Activated naive CD8-positive, alpha-beta T cell (primary cell): ENCODE measurements at regions not wholly inside any gene's neighbourhood (a gene's known extent, or its start where the extent isn't known, plus 50 kb on each side); places are given as distances from the start of the nearest gene placed in this dataset.

Experiments used
- H3K27ac Mint-ChIP-seq: one replicate; pipeline ENCODE4 v1.8.0; 2021; ENCODE audit warnings: mixed read lengths
- H3K27me3 Mint-ChIP-seq: one replicate; pipeline ENCODE4 v1.8.0; 2021; ENCODE audit warnings: mixed read lengths
- H3K36me3 Mint-ChIP-seq: one replicate; pipeline ENCODE4 v1.8.0; 2021; ENCODE audit warnings: mixed read lengths
- H3K4me1 Mint-ChIP-seq: one replicate; pipeline ENCODE4 v1.8.0; 2021; ENCODE audit warnings: low read depth, mixed read lengths
- H3K4me3 Mint-ChIP-seq: one replicate; pipeline ENCODE4 v1.8.0; 2021; ENCODE audit warnings: mild to moderate bottlenecking, mixed read lengths
- H3K9me3 Mint-ChIP-seq: one replicate; pipeline ENCODE4 v1.8.0; 2021; ENCODE audit warnings: low read depth, mixed read lengths

DNA sequence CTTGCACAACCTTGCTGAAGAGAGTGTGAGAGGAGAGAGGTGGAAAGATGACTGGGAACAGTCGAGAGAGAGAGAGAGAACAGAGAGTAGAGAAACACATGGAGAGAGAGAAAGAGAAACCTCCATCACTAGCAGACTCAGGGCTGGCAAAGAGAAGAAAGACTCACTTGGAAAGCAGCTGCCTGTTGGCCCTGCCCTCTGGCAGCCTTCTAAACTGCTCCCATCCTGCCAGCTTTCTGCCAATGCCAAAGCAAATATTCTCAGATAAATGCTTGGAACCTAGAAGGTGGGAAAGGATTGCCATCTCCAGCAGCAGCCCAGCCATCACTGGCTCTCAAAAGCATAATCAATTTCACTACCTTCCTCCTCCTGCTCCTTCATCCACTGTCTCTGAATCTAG, 107.9 kb upstream of the WSCD2 start:
- Mint-ChIP-seq H3K9me3 (no peaks in the 10 kb centered on the region), H3K4me1 (no peaks in the 10 kb centered on the region), H3K27me3 (peaks cover 6% of the 10 kb centered on the region), H3K27ac (no peak overlapping the region), H3K4me3 (no peak overlapping the region), H3K36me3 (no peaks in the 10 kb centered on the region)

DNA sequence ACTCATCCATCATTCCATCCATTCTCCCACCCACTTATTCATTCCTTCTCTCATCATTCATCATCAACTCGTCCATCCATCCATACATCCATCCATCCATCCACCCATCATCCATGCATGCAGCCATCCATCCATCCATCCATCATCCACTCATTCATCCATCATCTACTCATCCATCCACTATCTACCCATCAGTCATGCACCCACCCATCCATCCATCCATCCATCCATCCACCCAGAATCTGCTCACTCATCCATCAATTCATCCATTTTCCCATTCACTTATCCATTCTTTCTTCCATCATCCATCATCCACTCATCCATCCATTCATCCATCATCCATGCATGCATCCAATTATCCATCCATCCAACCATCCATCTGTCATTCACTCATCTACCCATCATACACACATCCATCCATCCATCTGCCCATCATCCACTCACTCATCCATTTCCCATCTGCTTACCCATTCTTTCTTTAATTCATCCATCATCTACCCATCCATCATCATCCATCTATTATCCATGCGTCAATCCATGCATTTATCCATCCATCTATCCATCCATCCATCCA, 107.1 kb upstream of the WSCD2 start:
- no peaks in the 10 kb centered on the region for H3K36me3 Mint-ChIP-seq
- H3K4me3 Mint-ChIP-seq, result no peak overlapping the region
- H3K27me3 Mint-ChIP-seq, result peaks cover 6% of the 10 kb centered on the region
- no peaks in the 10 kb centered on the region for H3K4me1 Mint-ChIP-seq
- no peak overlapping the region for H3K27ac Mint-ChIP-seq
- H3K9me3 Mint-ChIP-seq, result no peaks in the 10 kb centered on the region

DNA sequence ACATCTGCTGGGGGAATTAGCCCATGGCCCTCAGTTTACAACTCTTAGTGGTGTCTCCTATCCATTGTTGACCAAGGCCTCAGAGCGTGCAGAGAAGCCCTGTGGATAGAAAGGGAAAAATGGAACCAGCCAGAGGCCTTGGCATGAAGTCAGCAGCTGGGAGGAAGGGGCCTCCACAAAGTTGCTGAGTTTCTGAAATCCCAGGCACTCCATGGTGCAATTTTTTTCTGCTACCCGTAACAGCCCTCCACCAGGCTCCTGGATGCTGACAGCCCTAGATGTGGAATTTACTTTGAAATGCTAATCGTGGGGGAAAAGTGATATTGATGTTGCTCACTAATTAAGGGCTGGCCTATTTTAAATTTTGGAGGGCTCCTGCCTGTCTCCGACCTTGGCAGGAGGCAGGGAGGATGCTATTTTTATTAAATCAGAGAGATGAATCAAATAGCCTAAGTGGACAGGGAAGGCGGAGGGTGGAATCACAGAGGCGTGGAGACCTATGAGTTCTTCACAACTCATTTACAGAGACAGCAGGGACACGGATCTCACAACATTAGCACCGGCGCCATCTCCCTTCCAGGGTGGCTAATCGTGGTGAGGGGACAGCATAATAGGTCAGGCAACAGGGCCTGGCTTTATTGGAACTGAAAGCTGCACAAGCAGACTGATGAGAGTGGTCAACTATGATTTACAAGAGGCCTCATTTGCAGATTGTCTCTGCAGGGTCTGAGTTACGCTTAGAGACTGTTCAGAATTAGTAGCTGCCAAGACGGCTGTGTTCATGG, 99.8 kb upstream of the WSCD2 start:
- Mint-ChIP-seq H3K36me3 (no peaks in the 10 kb centered on the region), H3K27me3 (peaks cover 19% of the 10 kb centered on the region), H3K27ac (no peak overlapping the region), H3K9me3 (no peaks in the 10 kb centered on the region), H3K4me1 (no peaks in the 10 kb centered on the region), H3K4me3 (no peak overlapping the region)

DNA sequence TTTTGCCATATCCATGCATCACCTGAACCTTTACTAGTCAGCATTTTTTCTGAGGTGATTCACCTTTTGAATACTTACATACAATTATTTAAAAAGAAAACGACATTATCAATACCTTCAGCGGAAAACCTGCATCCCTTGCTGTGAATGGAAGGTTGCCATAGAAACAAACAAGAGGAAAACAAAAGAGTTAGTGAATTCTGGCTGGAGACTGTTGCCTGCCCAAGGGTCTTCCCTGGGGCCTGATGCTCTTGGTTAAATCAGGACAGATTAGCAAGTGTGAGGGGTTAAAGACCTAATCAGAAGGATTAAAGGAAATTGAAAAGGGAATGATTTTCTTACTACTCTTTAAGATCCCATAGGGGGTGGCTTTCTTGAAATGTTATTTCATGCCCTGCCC, 96.0 kb upstream of the WSCD2 start:
- peaks cover 17% of the 10 kb centered on the region for H3K27me3 Mint-ChIP-seq
- H3K9me3 Mint-ChIP-seq, result no peaks in the 10 kb centered on the region
- no peak overlapping the region for H3K27ac Mint-ChIP-seq
- H3K4me3 Mint-ChIP-seq, result no peak overlapping the region
- no peaks in the 10 kb centered on the region for H3K4me1 Mint-ChIP-seq
- no peaks in the 10 kb centered on the region for H3K36me3 Mint-ChIP-seq

DNA sequence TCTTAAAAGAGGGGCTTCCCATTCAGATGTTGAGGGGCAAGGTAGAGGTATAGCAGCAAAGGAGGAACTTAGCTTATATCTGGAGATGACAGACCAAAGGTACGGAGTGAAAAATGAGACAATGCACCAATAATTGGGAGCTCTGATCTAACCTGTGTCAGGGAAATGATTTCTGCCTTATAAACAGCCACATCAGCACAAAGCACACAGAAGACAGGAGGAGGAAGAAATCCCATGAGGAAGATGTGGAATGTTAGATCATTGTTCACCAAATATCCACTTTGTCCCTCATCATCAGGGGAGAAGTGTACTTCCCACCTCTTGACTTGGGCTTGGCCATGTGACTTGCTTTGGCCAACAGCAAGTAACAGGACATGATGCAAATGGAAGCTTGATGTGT, 93.7 kb upstream of the WSCD2 start:
- H3K4me1 Mint-ChIP-seq, result no peaks in the 10 kb centered on the region
- no peak overlapping the region for H3K4me3 Mint-ChIP-seq
- no peak overlapping the region for H3K27ac Mint-ChIP-seq
- H3K36me3 Mint-ChIP-seq, result no peaks in the 10 kb centered on the region
- H3K27me3 Mint-ChIP-seq, result peaks cover 10% of the 10 kb centered on the region
- H3K9me3 Mint-ChIP-seq, result no peaks in the 10 kb centered on the region

DNA sequence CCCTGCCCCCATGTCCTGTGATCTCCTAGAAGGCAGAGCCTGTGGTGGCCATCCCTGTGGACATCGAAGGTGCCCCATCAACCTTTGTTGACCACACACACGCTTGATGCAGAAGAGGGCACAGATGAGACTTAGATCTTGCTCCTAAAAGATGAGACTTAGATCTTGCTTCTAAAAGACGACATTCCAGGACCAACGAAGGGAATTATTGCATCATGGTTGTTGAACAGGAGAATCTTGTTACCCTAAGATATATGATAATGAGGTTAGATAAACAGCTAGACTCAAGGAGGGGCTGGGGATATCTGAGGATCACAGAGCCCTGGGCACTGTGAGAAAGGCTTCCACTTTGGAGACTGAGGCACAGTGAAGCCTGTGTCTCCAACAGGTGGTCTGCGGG, 91.1 kb upstream of the WSCD2 start:
- H3K36me3 Mint-ChIP-seq, result no peaks in the 10 kb centered on the region
- H3K27me3 Mint-ChIP-seq, result peaks cover 10% of the 10 kb centered on the region
- H3K9me3 Mint-ChIP-seq, result no peaks in the 10 kb centered on the region
- H3K4me1 Mint-ChIP-seq, result no peaks in the 10 kb centered on the region
- H3K27ac Mint-ChIP-seq, result no peak overlapping the region
- H3K4me3 Mint-ChIP-seq, result no peak overlapping the region

DNA sequence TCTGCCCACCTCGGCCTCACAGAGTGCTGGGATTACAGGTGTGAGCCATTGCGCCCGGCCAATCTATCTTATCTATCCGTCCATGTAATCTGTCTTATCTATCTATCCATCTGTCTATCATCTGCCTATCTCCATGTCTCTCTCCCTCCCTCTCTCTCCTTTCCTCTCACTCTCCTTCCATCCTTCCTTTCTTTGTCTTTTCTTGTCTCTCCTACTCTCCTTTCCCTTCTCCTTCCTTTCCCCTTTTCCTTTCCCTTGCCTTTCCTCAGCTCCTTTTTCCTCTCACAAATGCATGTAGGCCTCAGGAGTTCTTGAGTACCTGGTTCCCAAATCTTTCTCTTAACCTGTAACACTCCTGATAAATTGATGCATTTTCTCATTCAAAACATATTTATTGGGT, 89.3 kb upstream of the WSCD2 start:
- H3K4me1 Mint-ChIP-seq, result no peaks in the 10 kb centered on the region
- no peak overlapping the region for H3K27ac Mint-ChIP-seq
- H3K36me3 Mint-ChIP-seq, result no peaks in the 10 kb centered on the region
- peaks cover 8% of the 10 kb centered on the region for H3K27me3 Mint-ChIP-seq
- H3K9me3 Mint-ChIP-seq, result no peaks in the 10 kb centered on the region
- H3K4me3 Mint-ChIP-seq, result no peak overlapping the region

DNA sequence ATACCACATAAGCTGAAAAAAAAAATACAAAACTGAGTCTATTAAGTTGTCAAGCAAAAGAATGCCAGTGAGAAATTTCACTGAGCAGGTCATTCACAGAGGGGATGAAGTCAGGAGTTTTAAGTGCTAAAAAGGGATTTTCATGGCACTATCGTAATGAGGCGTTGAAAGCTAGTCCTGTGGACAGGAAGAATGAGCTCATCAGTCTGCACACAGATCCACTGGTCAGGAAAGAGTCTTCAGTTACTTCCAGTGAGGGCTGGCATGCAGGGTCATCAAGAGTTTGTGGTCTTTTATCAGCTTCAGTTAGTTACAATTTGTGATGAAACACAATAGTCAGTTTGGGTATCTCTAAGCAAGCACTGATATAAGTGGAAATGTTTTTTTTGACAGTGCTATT, 88.1 kb upstream of the WSCD2 start:
- H3K36me3 Mint-ChIP-seq, result no peaks in the 10 kb centered on the region
- no peak overlapping the region for H3K27ac Mint-ChIP-seq
- peaks cover 10% of the 10 kb centered on the region for H3K27me3 Mint-ChIP-seq
- H3K9me3 Mint-ChIP-seq, result no peaks in the 10 kb centered on the region
- no peaks in the 10 kb centered on the region for H3K4me1 Mint-ChIP-seq
- H3K4me3 Mint-ChIP-seq, result no peak overlapping the region

DNA sequence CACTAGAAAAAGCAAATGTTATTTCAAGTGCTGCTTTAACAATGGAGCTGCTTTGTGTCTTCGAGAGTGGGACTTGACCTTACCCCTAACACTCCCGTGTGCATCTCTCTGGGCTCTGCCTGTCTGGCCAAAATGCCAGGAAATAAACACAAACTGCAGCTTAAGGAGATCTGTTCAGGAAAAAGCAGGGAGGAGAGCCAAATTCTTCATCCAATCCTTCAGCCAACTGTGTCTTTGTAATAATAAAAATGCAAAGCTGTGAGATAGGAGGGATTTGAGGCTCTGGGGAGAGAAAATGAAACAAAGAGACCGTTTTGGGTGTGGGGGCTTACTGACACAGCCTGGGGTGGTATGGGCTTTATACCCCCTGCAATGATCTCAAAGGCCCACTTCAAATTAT, 85.8 kb upstream of the WSCD2 start:
- H3K27me3 Mint-ChIP-seq, result peaks cover 15% of the 10 kb centered on the region
- no peaks in the 10 kb centered on the region for H3K9me3 Mint-ChIP-seq
- peaks cover 12% of the 10 kb centered on the region for H3K4me1 Mint-ChIP-seq
- no peak overlapping the region for H3K27ac Mint-ChIP-seq
- H3K4me3 Mint-ChIP-seq, result no peak overlapping the region
- H3K36me3 Mint-ChIP-seq, result no peaks in the 10 kb centered on the region

DNA sequence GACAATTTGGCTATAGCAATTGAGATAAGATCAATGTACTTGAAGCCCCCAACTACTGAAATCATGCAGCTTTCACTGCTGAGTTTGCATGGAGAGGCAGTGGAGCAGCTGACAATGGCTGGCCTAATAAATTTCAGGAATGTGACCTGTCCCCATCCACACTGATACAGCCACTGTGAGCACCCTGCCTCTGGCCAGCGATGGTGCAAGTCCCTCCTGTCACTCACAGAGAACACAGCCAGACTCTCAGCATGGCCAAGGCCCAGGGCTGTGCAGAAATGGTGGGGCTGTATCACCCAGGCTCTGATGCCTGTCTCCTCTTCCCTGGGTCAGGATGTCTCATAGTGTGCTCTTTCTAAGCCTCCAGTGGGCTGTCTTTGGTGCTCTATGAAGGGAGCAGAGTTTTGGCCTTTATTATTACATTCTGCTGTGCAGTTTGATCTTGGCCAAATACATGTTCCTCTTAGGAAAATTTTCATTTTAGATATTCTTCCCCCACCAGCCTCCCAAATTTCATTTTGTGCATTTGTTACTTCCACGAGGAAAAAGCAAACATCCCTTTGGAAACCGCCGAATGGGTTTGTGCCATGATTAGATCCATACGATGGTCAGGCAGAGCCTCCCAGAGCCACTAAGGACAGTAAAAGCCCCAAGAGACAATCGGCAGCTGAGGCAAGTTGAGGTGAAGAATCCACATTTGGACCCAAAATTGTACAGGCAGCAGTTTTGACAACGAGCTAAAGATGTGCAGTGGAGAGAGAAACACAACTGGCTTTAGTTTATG, 85.1 kb upstream of the WSCD2 start:
- peaks cover 12% of the 10 kb centered on the region for H3K4me1 Mint-ChIP-seq
- no peaks in the 10 kb centered on the region for H3K9me3 Mint-ChIP-seq
- H3K27ac Mint-ChIP-seq, result no peak overlapping the region
- H3K36me3 Mint-ChIP-seq, result no peaks in the 10 kb centered on the region
- no peak overlapping the region for H3K4me3 Mint-ChIP-seq
- peaks cover 15% of the 10 kb centered on the region for H3K27me3 Mint-ChIP-seq

DNA sequence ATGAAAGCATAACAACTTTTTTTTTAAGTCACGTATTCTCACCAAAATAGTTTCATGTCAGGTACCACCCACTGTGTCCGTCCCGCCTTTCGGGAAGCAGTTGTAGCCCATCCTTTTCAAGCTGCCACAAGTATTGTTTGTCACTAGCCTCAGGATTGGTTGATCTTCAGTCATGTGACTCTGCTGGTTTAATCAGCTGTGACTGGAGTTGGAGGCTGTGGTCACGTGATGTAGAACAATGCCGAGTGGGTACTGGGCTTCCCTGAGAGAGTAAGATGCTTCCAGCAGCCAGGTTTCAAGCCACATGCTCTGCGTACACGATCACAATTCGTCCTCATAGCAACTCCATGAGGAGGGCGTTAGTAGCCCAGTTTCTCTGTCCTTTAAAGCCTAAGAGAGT, 83.0 kb upstream of the WSCD2 start:
- Mint-ChIP-seq H3K27ac (no peak overlapping the region), H3K4me3 (no peak overlapping the region), H3K4me1 (peaks cover 12% of the 10 kb centered on the region), H3K27me3 (peaks cover 17% of the 10 kb centered on the region), H3K36me3 (no peaks in the 10 kb centered on the region), H3K9me3 (no peaks in the 10 kb centered on the region)

DNA sequence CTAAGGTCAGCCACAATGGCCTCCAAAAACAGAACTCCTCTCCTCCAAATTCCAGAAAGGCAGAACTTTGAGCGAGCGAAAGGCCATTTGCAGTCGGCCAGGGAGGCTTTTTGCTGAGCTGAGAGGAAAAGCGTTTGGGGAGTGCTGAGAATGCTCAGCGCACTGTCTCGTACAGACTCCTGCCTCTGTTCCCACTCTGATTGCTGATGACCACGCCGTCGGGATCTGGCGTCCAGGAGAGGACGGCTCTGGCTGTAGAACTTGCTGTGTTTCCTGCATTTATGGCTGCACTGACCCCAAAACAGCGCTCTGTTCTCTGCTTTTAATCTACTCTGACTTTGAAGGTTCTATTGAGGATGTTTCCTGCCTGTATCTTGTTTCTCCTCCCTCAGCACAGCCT, 82.4 kb upstream of the WSCD2 start:
- H3K36me3 Mint-ChIP-seq, result no peaks in the 10 kb centered on the region
- H3K9me3 Mint-ChIP-seq, result no peaks in the 10 kb centered on the region
- H3K27me3 Mint-ChIP-seq, result peaks cover 18% of the 10 kb centered on the region
- peak overlapping the region; percentile 36 for H3K4me3 Mint-ChIP-seq
- H3K4me1 Mint-ChIP-seq, result peaks cover 12% of the 10 kb centered on the region
- no peak overlapping the region for H3K27ac Mint-ChIP-seq

DNA sequence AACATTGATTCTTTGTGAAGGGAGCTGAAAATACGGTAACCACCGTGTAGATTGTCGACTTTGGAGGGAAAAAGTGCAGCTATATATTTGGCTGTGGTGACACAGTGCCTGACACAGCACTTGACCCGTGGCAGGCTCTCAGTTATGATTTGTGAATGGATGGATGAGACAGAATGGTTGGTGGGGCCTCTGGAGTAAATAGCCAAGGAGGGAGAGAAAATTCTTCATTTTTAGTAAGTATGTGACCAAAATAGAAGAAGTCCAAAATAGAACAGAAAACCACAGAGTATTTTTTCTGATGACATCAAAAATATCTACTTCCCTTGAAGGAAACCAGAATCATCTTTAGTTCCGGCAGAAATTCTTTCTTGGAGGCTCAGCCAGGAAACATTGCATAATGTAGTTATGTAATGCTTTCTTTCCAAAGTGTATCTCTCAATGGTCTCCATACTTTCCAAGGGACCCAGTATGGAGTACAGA, 82.0 kb upstream of the WSCD2 start:
- Mint-ChIP-seq H3K9me3 (no peaks in the 10 kb centered on the region), H3K4me3 (peak overlapping the region; percentile 36), H3K27me3 (peaks cover 21% of the 10 kb centered on the region), H3K36me3 (no peaks in the 10 kb centered on the region), H3K27ac (no peak overlapping the region), H3K4me1 (peaks cover 12% of the 10 kb centered on the region)

DNA sequence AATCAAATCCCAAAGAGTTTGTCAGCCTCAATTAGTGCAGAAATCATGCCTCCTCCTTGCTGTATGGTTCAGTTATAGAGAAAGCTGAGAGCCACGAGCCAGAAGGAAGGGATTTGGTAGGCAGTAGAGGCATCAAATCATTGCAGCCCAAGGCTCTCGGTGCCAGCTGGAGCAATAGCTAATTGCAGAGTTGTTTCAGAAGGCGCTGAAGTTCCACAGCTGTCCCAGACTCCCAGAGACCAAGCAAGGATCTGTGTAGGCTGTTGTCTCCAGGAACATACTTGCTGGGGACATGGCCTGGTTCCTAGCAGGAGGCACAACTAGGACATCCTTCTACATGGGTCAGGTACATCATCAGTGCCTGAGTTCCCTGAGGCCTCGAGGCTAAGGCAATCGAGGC, 80.4 kb upstream of the WSCD2 start:
- Mint-ChIP-seq H3K4me3 (no peak overlapping the region), H3K4me1 (peaks cover 12% of the 10 kb centered on the region), H3K36me3 (no peaks in the 10 kb centered on the region), H3K27me3 (peaks cover 16% of the 10 kb centered on the region), H3K9me3 (no peaks in the 10 kb centered on the region), H3K27ac (no peak overlapping the region)

DNA sequence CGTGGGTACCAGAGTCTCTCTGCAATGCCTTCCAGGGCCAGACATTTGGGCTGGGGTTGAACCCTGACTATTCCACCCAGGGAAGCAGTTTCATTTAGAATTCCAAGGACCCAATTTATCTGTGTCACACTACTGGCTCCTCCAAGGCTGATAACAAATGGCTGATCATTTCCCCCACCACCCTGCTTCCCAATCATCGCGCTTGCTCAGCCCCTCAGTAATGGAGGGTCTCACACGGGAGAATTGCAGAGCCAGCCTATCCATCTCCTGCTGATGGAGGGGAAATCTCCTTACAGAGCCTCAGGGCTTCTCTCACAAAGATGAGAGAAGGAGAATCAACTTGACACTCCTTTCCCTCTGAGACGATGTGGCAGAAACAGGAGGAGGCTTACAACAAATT, 78.4 kb upstream of the WSCD2 start:
- Mint-ChIP-seq H3K9me3 (no peaks in the 10 kb centered on the region), H3K27me3 (peaks cover 14% of the 10 kb centered on the region), H3K4me3 (no peak overlapping the region), H3K36me3 (no peaks in the 10 kb centered on the region), H3K4me1 (peaks cover 12% of the 10 kb centered on the region), H3K27ac (no peak overlapping the region)
